Hematopoietic multipotent progenitor cell treated with erythropoietin and hydrocortisone succinate and interleukin-3 and kit ligand, for 4 days (in vitro differentiated cells): ENCODE measurements at regions not wholly inside any gene's neighbourhood (a gene's known extent, or its start where the extent isn't known, plus 50 kb on each side); places are given as distances from the start of the nearest gene placed in this dataset.

ENCODE experiments used
- DNase-seq: peaks from one replicate; pipeline ENCODE4 v3.0.0-alpha.2; 2015

- DNase-seq, result no peak
Observed at GRCh38 chr18:78006006-78006773, 756.5 kb downstream of the GALR1 start.

GRCh38 chr18:78006774-78007260 is 757.2 kb downstream of the GALR1 start:
- DNase-seq, result no peak

- no peak for DNase-seq
Observed at GRCh38 chr18:78010363-78010762, 760.7 kb downstream of the GALR1 start.

- no peak for DNase-seq
Observed at GRCh38 chr18:78017869-78018268, 768.2 kb downstream of the GALR1 start.

- no peak for DNase-seq
Observed at GRCh38 chr18:78021196-78021595, 771.5 kb downstream of the GALR1 start.

- DNase-seq, result no peak
Observed at GRCh38 chr18:78031589-78031988, 781.9 kb downstream of the GALR1 start.

- no peak for DNase-seq
Observed at GRCh38 chr18:78031991-78032390, 782.3 kb downstream of the GALR1 start.

- no peak for DNase-seq
Observed at GRCh38 chr18:78032574-78032973, 782.9 kb downstream of the GALR1 start.

- DNase-seq, result no peak
Observed at GRCh38 chr18:78034755-78035154, 785.1 kb downstream of the GALR1 start.

GRCh38 chr18:78041218-78041617 is 791.6 kb downstream of the GALR1 start:
- DNase-seq, result no peak

- no peak for DNase-seq
Observed at GRCh38 chr18:78046631-78047030, 797.0 kb downstream of the GALR1 start.

GRCh38 chr18:78049281-78049680 is 799.6 kb downstream of the GALR1 start:
- DNase-seq, result no peak

- no peak for DNase-seq
Observed at GRCh38 chr18:78054801-78055200, 805.2 kb downstream of the GALR1 start.

- no peak for DNase-seq
Observed at GRCh38 chr18:78056011-78056410, 806.4 kb downstream of the GALR1 start.

GRCh38 chr18:78069784-78070664 is 820.4 kb downstream of the GALR1 start:
- no peak for DNase-seq

GRCh38 chr18:78071166-78071710 is 821.6 kb downstream of the GALR1 start:
- DNase-seq, result no peak

GRCh38 chr18:78071776-78072175 is 822.1 kb downstream of the GALR1 start:
- no peak for DNase-seq

- DNase-seq, result no peak
Observed at GRCh38 chr18:78072375-78072774, 822.7 kb downstream of the GALR1 start.

GRCh38 chr18:78073275-78073674 is 823.6 kb downstream of the GALR1 start:
- DNase-seq, result peak; percentile 4

- no peak for DNase-seq
Observed at GRCh38 chr18:78074400-78075020, 824.9 kb downstream of the GALR1 start.

GRCh38 chr18:78080081-78080480 is 830.4 kb downstream of the GALR1 start:
- no peak for DNase-seq

GRCh38 chr18:78080761-78081160 is 831.1 kb downstream of the GALR1 start:
- no peak for DNase-seq

GRCh38 chr18:78082816-78083215 is 833.2 kb downstream of the GALR1 start:
- no peak for DNase-seq
